Activated CD4-positive, alpha-beta T cell treated with anti-CD3 and anti-CD28 coated beads, Interleukin-2, amount 10 ng/mL, durations not matched to agents 24 days and 14 days (primary cell): ENCODE measurements at regions not wholly inside any gene's neighbourhood (a gene's known extent, or its start where the extent isn't known, plus 50 kb on each side); places are given as distances from the start of the nearest gene placed in this dataset.
"Not testable (repeated sequence)": the region's sequence is repeated elsewhere in the genome, so short reads cannot be mapped to it uniquely, and the experiment has no call there.

Experiments
- DNase-seq: peaks from one replicate; pipeline ENCODE4 v3.0.0; 2022
- H3K27ac Mint-ChIP-seq: one replicate; pipeline ENCODE4 v1.8.0; 2022; ENCODE audit warnings: mild to moderate bottlenecking, mixed read lengths
- H3K27me3 Mint-ChIP-seq: one replicate; pipeline ENCODE4 v1.8.0; 2022; ENCODE audit warnings: mixed read lengths
- H3K36me3 Mint-ChIP-seq: one replicate; pipeline ENCODE4 v1.8.0; 2022; ENCODE audit warnings: low read depth, mild to moderate bottlenecking, mixed read lengths
- H3K4me1 Mint-ChIP-seq: one replicate; pipeline ENCODE4 v1.8.0; 2021; ENCODE audit warnings: mixed read lengths
- H3K4me3 Mint-ChIP-seq: one replicate; pipeline ENCODE4 v1.8.0; 2022; ENCODE audit warnings: mild to moderate bottlenecking, moderate library complexity, mixed read lengths
- H3K9me3 Mint-ChIP-seq: one replicate; pipeline ENCODE4 v1.8.0; 2021; ENCODE audit warnings: mixed read lengths
- intact Hi-C: fragments of 100-400 bp; cut with micrococcal nuclease; formaldehyde crosslinking; loops from one replicate; pipeline ENCODE4 v1.15.1; 2023

GRCh38 chr2:225766431-225766830, 366.9 kb downstream of the NYAP2 start:
- intact Hi-C loops, result no loop called here
- H3K27me3 Mint-ChIP-seq, result no peaks in the 10 kb centered on the region
- no peaks in the 10 kb centered on the region for H3K4me1 Mint-ChIP-seq
- H3K27ac Mint-ChIP-seq, result no peak overlapping the region
- no peaks in the 10 kb centered on the region for H3K36me3 Mint-ChIP-seq
- no peaks in the 10 kb centered on the region for H3K9me3 Mint-ChIP-seq
- no peak overlapping the region for H3K4me3 Mint-ChIP-seq
- DNase-seq, result no peak

- Mint-ChIP-seq H3K36me3 (no peaks in the 10 kb centered on the region), H3K27ac (no peak overlapping the region), H3K9me3 (no peaks in the 10 kb centered on the region), H3K4me1 (no peaks in the 10 kb centered on the region), H3K4me3 (no peak overlapping the region), H3K27me3 (no peaks in the 10 kb centered on the region)
- no peak for DNase-seq
- intact Hi-C loops, result no loop called here
Observed at GRCh38 chr2:225765820-225766219, 366.3 kb downstream of the NYAP2 start.

DNA sequence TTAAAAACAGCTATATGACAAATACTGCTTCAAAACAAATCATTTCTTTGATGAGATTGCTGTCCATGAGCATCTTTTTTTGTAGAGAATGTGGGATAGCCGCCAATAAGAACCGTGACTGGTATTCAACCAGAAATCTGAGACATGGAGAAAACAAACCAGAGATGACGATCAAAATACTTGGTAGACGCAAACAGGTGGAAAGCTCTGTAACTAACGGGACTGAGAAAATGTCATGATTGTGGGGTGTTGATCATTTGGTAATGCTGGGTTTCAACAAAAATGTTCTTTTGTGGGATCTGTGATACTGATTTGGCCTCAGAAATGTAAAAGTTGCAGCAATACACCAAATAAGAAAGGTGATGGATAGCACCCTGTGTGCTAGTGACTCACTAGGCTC, 364.8 kb downstream of the NYAP2 start:
- H3K9me3 Mint-ChIP-seq, result no peaks in the 10 kb centered on the region
- intact Hi-C loops, result no loop called here
- H3K36me3 Mint-ChIP-seq, result no peaks in the 10 kb centered on the region
- no peak overlapping the region for H3K27ac Mint-ChIP-seq
- DNase-seq, result no peak
- H3K4me3 Mint-ChIP-seq, result no peak overlapping the region
- H3K4me1 Mint-ChIP-seq, result no peaks in the 10 kb centered on the region
- H3K27me3 Mint-ChIP-seq, result no peaks in the 10 kb centered on the region

DNA sequence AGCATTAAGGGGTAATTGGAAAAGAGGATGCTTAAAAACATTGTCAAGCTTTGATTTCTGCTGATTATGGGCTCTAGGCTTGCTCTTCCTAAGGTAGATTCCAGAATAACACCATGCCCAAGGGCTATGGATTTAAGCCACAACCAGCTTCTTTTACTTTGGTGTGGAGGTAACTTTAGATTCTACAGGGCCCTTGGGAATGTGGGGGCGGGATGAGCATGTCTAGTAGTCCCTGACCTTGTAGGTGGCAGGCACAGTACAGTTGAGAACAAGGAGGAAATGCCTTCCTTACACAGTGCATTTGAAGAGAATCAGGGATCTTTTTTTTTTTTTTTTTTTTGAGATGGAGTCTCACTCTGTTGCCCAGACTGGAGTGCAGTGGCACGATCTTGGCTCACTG, 364.2 kb downstream of the NYAP2 start:
- intact Hi-C loops, result no loop called here

GRCh38 chr2:225761396-225761795, 361.9 kb downstream of the NYAP2 start:
- no peaks in the 10 kb centered on the region for H3K4me1 Mint-ChIP-seq
- H3K4me3 Mint-ChIP-seq, result no peak overlapping the region
- H3K36me3 Mint-ChIP-seq, result no peaks in the 10 kb centered on the region
- no peaks in the 10 kb centered on the region for H3K27me3 Mint-ChIP-seq
- no peaks in the 10 kb centered on the region for H3K9me3 Mint-ChIP-seq
- DNase-seq, result no peak
- no peak overlapping the region for H3K27ac Mint-ChIP-seq
- intact Hi-C loops, result no loop called here

More for the DNA sequence above, 364.2 kb downstream of the NYAP2 start:
- Mint-ChIP-seq H3K27me3 (no peaks in the 10 kb centered on the region), H3K27ac (no peak overlapping the region), H3K4me3 (no peak overlapping the region), H3K9me3 (no peaks in the 10 kb centered on the region), H3K36me3 (no peaks in the 10 kb centered on the region), H3K4me1 (no peaks in the 10 kb centered on the region)
- no peak for DNase-seq

DNA sequence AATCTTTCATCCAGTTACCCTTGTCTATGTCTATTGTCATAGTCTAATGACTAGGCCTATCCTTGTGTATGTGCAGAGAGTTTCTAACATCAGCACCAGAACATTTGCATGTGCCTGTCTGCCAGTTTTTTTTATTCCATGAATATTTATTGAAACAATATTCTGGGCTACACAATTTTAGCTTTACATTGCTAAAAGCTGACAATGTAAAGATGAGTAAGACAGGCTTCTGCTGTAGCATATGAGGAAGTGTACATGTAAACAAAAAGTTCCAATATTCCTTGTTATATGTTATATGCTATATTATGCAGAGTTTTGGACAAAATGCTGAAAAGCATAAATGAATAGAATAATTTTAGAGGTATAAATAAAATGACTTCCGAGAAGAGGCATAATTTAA, 357.7 kb downstream of the NYAP2 start:
- no peak overlapping the region for H3K4me3 Mint-ChIP-seq
- no peak overlapping the region for H3K27ac Mint-ChIP-seq
- no peaks in the 10 kb centered on the region for H3K27me3 Mint-ChIP-seq
- H3K4me1 Mint-ChIP-seq, result no peaks in the 10 kb centered on the region
- no peak for DNase-seq
- no peaks in the 10 kb centered on the region for H3K9me3 Mint-ChIP-seq
- intact Hi-C loops, result no loop called here
- no peaks in the 10 kb centered on the region for H3K36me3 Mint-ChIP-seq

DNA sequence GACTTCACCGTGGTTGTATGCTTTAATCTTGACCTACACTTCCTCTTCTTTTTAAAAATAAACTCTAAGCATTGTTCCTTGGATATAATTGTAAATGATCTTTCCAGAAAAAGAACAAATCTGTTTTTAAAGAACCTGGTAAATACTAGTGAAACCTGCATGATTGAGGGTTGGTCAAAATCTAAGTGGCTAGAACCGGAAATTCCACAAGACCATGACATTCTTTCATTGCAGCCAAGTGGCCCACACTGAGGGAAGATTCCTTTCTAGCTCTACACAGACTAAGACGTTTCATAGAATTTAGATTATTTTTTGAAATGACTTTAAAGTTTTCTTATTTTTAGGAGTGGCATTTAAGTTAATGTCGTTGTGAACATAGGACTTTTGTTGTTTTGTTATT, 356.7 kb downstream of the NYAP2 start:
- no peak overlapping the region for H3K27ac Mint-ChIP-seq
- no peaks in the 10 kb centered on the region for H3K36me3 Mint-ChIP-seq
- H3K9me3 Mint-ChIP-seq, result no peaks in the 10 kb centered on the region
- intact Hi-C loops, result no loop called here
- no peak for DNase-seq
- no peaks in the 10 kb centered on the region for H3K27me3 Mint-ChIP-seq
- no peaks in the 10 kb centered on the region for H3K4me1 Mint-ChIP-seq
- no peak overlapping the region for H3K4me3 Mint-ChIP-seq

- H3K36me3 Mint-ChIP-seq, result no peaks in the 10 kb centered on the region
- DNase-seq, result no peak
- H3K27ac Mint-ChIP-seq, result no peak overlapping the region
- intact Hi-C loops, result no loop called here
- H3K27me3 Mint-ChIP-seq, result no peaks in the 10 kb centered on the region
- H3K9me3 Mint-ChIP-seq, result no peaks in the 10 kb centered on the region
- H3K4me1 Mint-ChIP-seq, result no peaks in the 10 kb centered on the region
- H3K4me3 Mint-ChIP-seq, result no peak overlapping the region
Observed at GRCh38 chr2:225748609-225749008, 349.1 kb downstream of the NYAP2 start.

DNA sequence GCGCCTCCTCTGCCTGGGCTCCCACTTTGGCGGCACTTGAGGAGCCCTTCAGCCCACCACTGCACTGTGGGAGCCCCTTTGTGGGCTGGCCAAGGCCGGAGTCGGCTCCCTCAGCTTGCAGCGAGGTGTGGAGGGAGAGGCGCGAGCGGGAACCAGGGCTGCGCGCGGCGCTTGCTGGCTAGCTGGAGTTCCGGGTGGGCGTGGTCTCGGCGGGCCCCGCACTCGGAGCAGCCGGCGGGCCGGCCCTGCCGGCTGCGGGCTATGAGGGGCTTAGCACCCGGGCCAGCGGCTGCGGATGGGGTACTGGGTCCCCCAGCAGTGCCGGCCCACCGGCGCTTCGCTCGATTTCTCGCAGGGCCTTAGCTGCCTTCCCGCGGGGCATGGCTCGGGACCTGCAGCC, 344.5 kb downstream of the NYAP2 start:
- H3K27ac Mint-ChIP-seq, H3K27me3 Mint-ChIP-seq, H3K36me3 Mint-ChIP-seq, H3K4me3 Mint-ChIP-seq, DNase-seq, intact Hi-C loops, H3K9me3 Mint-ChIP-seq, H3K4me1 Mint-ChIP-seq: not testable (repeated sequence)

DNA sequence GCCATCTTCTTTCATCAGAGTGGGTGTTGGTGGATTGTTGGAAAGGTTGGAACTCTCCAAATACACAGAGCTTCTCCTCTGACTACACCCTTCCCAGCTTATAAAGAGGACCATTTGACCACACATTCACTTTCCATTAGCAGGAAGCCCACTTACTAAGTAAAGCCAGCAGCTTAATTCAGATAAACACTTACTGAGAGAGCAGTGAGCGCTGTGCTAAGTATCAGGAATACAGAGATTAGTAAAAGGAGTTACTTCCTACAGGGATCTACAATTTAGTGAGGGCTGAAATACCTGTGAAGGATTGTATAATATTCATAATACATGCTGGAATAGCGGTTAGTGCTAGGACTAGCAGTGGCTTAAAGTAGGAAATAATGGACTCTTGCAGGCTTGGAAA, 343.0 kb downstream of the NYAP2 start:
- no peak overlapping the region for H3K27ac Mint-ChIP-seq
- H3K9me3 Mint-ChIP-seq, result no peaks in the 10 kb centered on the region
- DNase-seq, result no peak
- H3K4me3 Mint-ChIP-seq, result no peak overlapping the region
- no peaks in the 10 kb centered on the region for H3K36me3 Mint-ChIP-seq
- no peaks in the 10 kb centered on the region for H3K27me3 Mint-ChIP-seq
- intact Hi-C loops, result no loop called here
- H3K4me1 Mint-ChIP-seq, result no peaks in the 10 kb centered on the region

- Mint-ChIP-seq H3K9me3 (no peaks in the 10 kb centered on the region), H3K27ac (no peak overlapping the region), H3K27me3 (no peaks in the 10 kb centered on the region), H3K36me3 (no peaks in the 10 kb centered on the region), H3K4me3 (no peak overlapping the region), H3K4me1 (no peaks in the 10 kb centered on the region)
- DNase-seq, result no peak
- intact Hi-C loops, result no loop called here
Observed at GRCh38 chr2:225740086-225740485, 340.6 kb downstream of the NYAP2 start.

DNA sequence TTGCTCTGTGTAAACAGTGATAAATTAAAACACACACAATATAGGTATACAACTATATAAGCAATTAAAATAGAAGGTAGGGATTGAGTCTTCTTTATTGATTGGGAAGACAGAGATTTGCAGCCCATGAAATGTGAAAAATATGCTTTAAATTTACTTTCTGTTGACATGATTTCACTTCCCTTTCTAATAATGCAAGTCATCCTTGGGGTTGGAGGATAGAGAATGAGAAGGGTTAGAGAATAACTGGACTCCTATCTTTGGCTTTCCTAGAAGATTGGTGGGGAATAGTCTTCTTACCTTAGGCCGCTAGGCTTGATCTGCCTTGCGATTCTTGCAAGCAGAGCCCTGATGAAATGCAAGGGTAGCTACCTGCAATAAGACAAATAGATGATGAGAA, 339.8 kb downstream of the NYAP2 start:
- no peak overlapping the region for H3K4me3 Mint-ChIP-seq
- H3K27ac Mint-ChIP-seq, result no peak overlapping the region
- DNase-seq, result no peak
- no peaks in the 10 kb centered on the region for H3K27me3 Mint-ChIP-seq
- H3K4me1 Mint-ChIP-seq, result no peaks in the 10 kb centered on the region
- H3K9me3 Mint-ChIP-seq, result no peaks in the 10 kb centered on the region
- intact Hi-C loops, result no loop called here
- no peaks in the 10 kb centered on the region for H3K36me3 Mint-ChIP-seq

GRCh38 chr2:225738735-225739134, 339.2 kb downstream of the NYAP2 start:
- Mint-ChIP-seq H3K4me1 (no peaks in the 10 kb centered on the region), H3K27ac (no peak overlapping the region), H3K4me3 (no peak overlapping the region), H3K9me3 (no peaks in the 10 kb centered on the region), H3K27me3 (no peaks in the 10 kb centered on the region), H3K36me3 (no peaks in the 10 kb centered on the region)
- intact Hi-C loops, result no loop called here
- no peak for DNase-seq

GRCh38 chr2:225737556-225737955, 338.0 kb downstream of the NYAP2 start:
- no peak overlapping the region for H3K27ac Mint-ChIP-seq
- DNase-seq, result no peak
- intact Hi-C loops, result no loop called here
- no peaks in the 10 kb centered on the region for H3K9me3 Mint-ChIP-seq
- H3K27me3 Mint-ChIP-seq, result no peaks in the 10 kb centered on the region
- no peaks in the 10 kb centered on the region for H3K36me3 Mint-ChIP-seq
- no peak overlapping the region for H3K4me3 Mint-ChIP-seq
- H3K4me1 Mint-ChIP-seq, result no peaks in the 10 kb centered on the region

- Mint-ChIP-seq H3K4me3 (no peak overlapping the region), H3K4me1 (no peaks in the 10 kb centered on the region), H3K27me3 (no peaks in the 10 kb centered on the region), H3K36me3 (no peaks in the 10 kb centered on the region), H3K9me3 (no peaks in the 10 kb centered on the region), H3K27ac (no peak overlapping the region)
- no peak for DNase-seq
- intact Hi-C loops, result no loop called here
Observed at GRCh38 chr2:225735844-225736243, 336.3 kb downstream of the NYAP2 start.

GRCh38 chr2:225725726-225726125, 326.2 kb downstream of the NYAP2 start:
- H3K9me3 Mint-ChIP-seq, result no peaks in the 10 kb centered on the region
- no peak for DNase-seq
- no peak overlapping the region for H3K4me3 Mint-ChIP-seq
- no peaks in the 10 kb centered on the region for H3K36me3 Mint-ChIP-seq
- H3K27me3 Mint-ChIP-seq, result no peaks in the 10 kb centered on the region
- intact Hi-C loops, result no loop called here
- no peaks in the 10 kb centered on the region for H3K4me1 Mint-ChIP-seq
- no peak overlapping the region for H3K27ac Mint-ChIP-seq
